ENCODE measurements at regions not wholly inside any gene's neighbourhood (a gene's known extent, or its start where the extent isn't known, plus 50 kb on each side); places are given as distances from the start of the nearest gene placed in this dataset.

- no peak for DNase-seq
- intact Hi-C loops (cut with DNase I; ENCODE audit: low total_unique reads), result no loop called here
Observed at GRCh38 chr2:52703004-52703403, 1064.6 kb upstream of the CHAC2 start.

GRCh38 chr2:52698408-52698807, 1069.2 kb upstream of the CHAC2 start:
- DNase-seq, result no peak
- no peaks in the 10 kb centered on the region for H3K9me3 ChIP-seq
- H3K4me1 ChIP-seq, result no peaks in the 10 kb centered on the region
- no peaks in the 10 kb centered on the region for H3K36me3 ChIP-seq
- TF ChIP-seq CTCF (IDR thresholded peaks at IDR 0.05), result no peak
- H3K4me3 ChIP-seq, result no peak overlapping the region
- intact Hi-C loops (cut with DNase I; ENCODE audit: low total_unique reads), result no loop called here
- H3K27me3 ChIP-seq, result no peaks in the 10 kb centered on the region
- H3K27ac ChIP-seq, result no peak overlapping the region

More at GRCh38 chr2:52703004-52703403, 1064.6 kb upstream of the CHAC2 start:
- no peak overlapping the region for H3K27ac ChIP-seq
- no peaks in the 10 kb centered on the region for H3K9me3 ChIP-seq
- TF ChIP-seq CTCF (IDR thresholded peaks at IDR 0.05), result no peak
- no peaks in the 10 kb centered on the region for H3K4me1 ChIP-seq
- no peak overlapping the region for H3K4me3 ChIP-seq
- no peaks in the 10 kb centered on the region for H3K36me3 ChIP-seq
- H3K27me3 ChIP-seq, result no peaks in the 10 kb centered on the region

GRCh38 chr2:52697690-52698089, 1069.9 kb upstream of the CHAC2 start:
- Histone ChIP-seq H3K4me1 (no peaks in the 10 kb centered on the region), H3K36me3 (no peaks in the 10 kb centered on the region), H3K4me3 (no peak overlapping the region), H3K27ac (no peak overlapping the region), H3K27me3 (no peaks in the 10 kb centered on the region), H3K9me3 (no peaks in the 10 kb centered on the region)
- no peak for TF ChIP-seq CTCF (IDR thresholded peaks at IDR 0.05)
- intact Hi-C loops (cut with DNase I; ENCODE audit: low total_unique reads), result no loop called here
- no peak for DNase-seq

- TF ChIP-seq CTCF (IDR thresholded peaks at IDR 0.05), result no peak
- Histone ChIP-seq H3K36me3 (no peaks in the 10 kb centered on the region), H3K9me3 (no peaks in the 10 kb centered on the region), H3K27me3 (no peaks in the 10 kb centered on the region), H3K4me3 (no peak overlapping the region), H3K27ac (no peak overlapping the region), H3K4me1 (no peaks in the 10 kb centered on the region)
- intact Hi-C loops (cut with DNase I; ENCODE audit: low total_unique reads), result no loop called here
- no peak for DNase-seq
Observed at GRCh38 chr2:52695731-52696130, 1071.9 kb upstream of the CHAC2 start.

- H3K36me3 ChIP-seq, result no peaks in the 10 kb centered on the region
- intact Hi-C loops (cut with DNase I; ENCODE audit: low total_unique reads), result no loop called here
- DNase-seq, result no peak
- H3K9me3 ChIP-seq, result peaks cover 0 to 8% (median 0%) of the 10 kb centered on the region in 3 donors
- H3K4me1 ChIP-seq, result no peaks in the 10 kb centered on the region
- H3K4me3 ChIP-seq, result no peak overlapping the region
- H3K27ac ChIP-seq, result no peak overlapping the region
- H3K27me3 ChIP-seq, result no peaks in the 10 kb centered on the region
- TF ChIP-seq CTCF (IDR thresholded peaks at IDR 0.05), result no peak
Observed at GRCh38 chr2:52686935-52687334, 1080.7 kb upstream of the CHAC2 start.

- TF ChIP-seq CTCF (IDR thresholded peaks at IDR 0.05), result no peak
- intact Hi-C loops (cut with DNase I; ENCODE audit: low total_unique reads), result no loop called here
Observed at GRCh38 chr2:52676056-52676455, 1091.5 kb upstream of the CHAC2 start.

More at GRCh38 chr2:52676056-52676455, 1091.5 kb upstream of the CHAC2 start:
- Histone ChIP-seq H3K9me3 (no peaks in the 10 kb centered on the region), H3K4me1 (no peaks in the 10 kb centered on the region), H3K4me3 (no peak overlapping the region), H3K27ac (no peak overlapping the region), H3K36me3 (no peaks in the 10 kb centered on the region), H3K27me3 (no peaks in the 10 kb centered on the region)
- no peak for DNase-seq
